GM21786 (cell line): ENCODE measurements at regions not wholly inside any gene's neighbourhood (a gene's known extent, or its start where the extent isn't known, plus 50 kb on each side); places are given as distances from the start of the nearest gene placed in this dataset.

Experiments used
- ATAC-seq: cut with Tn5 transposase; IDR thresholded peaks from one replicate; pipeline ENCODE4 v1.9.1; 2021; ENCODE audit not compliant: unreplicated experiment

GRCh38 chr13:107361666-107362065 lies 793.7 kb upstream of the ARGLU1 start:
- ATAC-seq, result no peak

- ATAC-seq, result no peak
These were observed 792.1 kb upstream of the ARGLU1 start for GRCh38 chr13:107360010-107360409.

GRCh38 chr13:107358866-107359265 lies 790.9 kb upstream of the ARGLU1 start:
- ATAC-seq, result no peak

- ATAC-seq, result no peak
These were observed 783.4 kb upstream of the ARGLU1 start for GRCh38 chr13:107351305-107351704.

- ATAC-seq, result no peak
These were observed 781.0 kb upstream of the ARGLU1 start for GRCh38 chr13:107348925-107349324.

- ATAC-seq, result no peak
These were observed 780.5 kb upstream of the ARGLU1 start for GRCh38 chr13:107348471-107348870.

DNA sequence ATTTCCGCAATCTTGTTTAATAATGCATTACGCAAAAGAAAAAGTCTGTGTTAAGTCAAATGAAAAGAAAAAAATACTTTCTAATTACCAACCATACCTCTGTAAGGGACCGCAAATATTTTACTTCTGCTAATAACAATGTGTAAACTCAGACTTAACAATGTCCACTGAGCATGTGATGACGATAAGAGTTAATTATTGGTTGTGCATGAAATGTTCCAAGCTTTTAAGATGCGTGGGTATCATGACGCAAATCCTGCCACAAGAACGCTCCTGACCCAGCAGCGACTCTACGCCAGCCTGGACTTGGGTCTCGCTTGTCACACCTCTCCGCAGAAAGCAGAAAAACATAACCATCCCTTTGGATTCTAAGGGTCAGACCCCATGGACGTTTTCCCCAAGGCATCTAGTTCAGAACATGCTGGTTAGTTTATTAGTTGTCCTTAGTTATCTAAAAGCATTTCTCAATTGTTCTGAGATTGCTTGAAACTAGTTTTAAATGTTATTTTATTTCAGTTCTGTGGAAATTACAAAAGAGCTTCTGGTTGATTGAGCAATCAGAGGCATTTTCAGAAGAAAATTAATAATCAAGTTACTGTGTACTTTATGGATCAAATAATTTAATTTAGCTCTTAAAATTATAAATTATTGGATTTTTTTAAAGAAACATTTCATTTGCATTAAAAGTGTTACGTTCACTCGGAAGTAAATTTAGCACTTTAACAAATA lies 779.9 kb upstream of the ARGLU1 start:
- ATAC-seq, result no peak

- no peak for ATAC-seq
These were observed 774.8 kb upstream of the ARGLU1 start for GRCh38 chr13:107342747-107343146.

DNA sequence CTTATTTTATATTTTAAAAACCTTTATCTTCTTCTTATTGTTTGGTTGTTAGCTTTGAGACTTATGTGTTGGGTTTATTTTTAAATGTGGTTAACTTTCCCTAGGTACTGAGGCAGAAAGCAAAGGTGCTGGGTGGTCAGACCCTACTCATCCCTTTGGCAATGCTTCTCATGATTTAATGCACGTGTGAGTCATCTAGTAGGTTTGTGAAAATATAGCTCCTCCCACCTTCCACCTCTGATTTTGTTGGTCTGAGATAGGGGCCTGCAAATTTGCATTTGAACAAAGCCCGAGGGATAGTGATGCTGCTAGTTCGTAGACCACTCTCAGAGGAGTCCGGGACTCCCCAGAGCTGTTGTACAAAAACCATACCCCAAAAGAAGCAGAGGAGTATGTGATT lies 771.3 kb upstream of the ARGLU1 start:
- ATAC-seq, result no peak

- no peak for ATAC-seq
These were observed 764.3 kb upstream of the ARGLU1 start for GRCh38 chr13:107332188-107332587.

DNA sequence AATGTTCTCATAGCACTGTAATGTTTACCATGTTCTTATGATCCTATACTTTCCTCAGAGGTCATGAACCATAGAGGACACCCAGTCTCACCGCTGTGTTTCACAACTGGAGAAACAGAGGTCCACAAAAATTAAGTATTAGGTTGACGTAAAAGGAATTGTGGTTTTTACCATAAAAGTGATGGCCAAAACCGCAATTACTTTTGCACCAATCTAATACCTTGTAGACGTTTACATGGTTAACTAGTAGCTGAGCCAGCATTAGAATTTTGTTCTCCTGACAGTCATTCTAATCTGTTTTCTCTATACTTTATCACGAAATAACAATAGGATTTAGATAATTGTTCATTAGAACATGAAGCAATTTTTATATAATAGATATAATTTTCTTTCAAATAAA lies 763.4 kb upstream of the ARGLU1 start:
- ATAC-seq, result no peak

DNA sequence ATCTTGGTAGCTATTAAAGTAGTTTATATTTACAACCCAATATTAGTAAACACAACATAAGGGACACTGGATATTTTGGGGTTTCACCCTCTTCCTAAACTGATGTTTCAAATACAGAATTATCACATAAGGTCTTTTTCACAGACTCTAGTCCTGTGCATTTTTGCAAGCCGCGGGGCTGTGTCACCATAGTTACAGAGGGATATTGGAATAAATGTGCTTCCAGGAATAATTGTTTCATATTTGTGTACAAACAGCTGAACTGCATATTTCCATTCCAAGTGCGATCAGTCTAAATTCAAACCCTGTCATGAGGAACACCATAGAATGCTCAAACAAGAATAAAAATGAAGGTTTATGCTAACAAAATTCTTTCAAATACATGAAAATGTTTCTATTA lies 762.5 kb upstream of the ARGLU1 start:
- no peak for ATAC-seq

DNA sequence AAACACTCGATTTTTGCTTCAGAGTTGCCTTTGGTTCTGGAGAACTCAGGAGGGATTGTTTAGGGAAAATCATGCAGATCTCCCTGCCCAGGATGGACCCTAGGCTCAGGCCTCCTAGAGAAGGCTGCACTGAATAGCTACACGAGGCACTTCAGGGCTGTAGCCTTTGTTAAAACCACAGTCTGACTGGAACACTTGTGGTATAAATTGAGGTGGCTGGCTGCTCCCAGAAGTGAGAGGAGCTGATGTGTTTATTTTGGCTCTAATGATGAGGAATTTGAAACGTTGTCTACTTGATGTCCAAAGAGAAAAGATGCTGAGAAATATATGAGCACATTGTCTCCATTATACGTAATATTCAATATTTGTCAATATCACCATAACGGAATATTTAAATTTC lies 762.1 kb upstream of the ARGLU1 start:
- ATAC-seq, result no peak

GRCh38 chr13:107324416-107325204 lies 756.7 kb upstream of the ARGLU1 start:
- no peak for ATAC-seq

GRCh38 chr13:107322228-107322627 lies 754.3 kb upstream of the ARGLU1 start:
- no peak for ATAC-seq

GRCh38 chr13:107305178-107305577 lies 737.2 kb upstream of the ARGLU1 start:
- no peak for ATAC-seq

- no peak for ATAC-seq
These were observed 733.9 kb upstream of the ARGLU1 start for GRCh38 chr13:107301724-107302374.

GRCh38 chr13:107299717-107300116 lies 731.8 kb upstream of the ARGLU1 start:
- ATAC-seq, result no peak

- no peak for ATAC-seq
These were observed 728.9 kb upstream of the ARGLU1 start for GRCh38 chr13:107296804-107297203.

DNA sequence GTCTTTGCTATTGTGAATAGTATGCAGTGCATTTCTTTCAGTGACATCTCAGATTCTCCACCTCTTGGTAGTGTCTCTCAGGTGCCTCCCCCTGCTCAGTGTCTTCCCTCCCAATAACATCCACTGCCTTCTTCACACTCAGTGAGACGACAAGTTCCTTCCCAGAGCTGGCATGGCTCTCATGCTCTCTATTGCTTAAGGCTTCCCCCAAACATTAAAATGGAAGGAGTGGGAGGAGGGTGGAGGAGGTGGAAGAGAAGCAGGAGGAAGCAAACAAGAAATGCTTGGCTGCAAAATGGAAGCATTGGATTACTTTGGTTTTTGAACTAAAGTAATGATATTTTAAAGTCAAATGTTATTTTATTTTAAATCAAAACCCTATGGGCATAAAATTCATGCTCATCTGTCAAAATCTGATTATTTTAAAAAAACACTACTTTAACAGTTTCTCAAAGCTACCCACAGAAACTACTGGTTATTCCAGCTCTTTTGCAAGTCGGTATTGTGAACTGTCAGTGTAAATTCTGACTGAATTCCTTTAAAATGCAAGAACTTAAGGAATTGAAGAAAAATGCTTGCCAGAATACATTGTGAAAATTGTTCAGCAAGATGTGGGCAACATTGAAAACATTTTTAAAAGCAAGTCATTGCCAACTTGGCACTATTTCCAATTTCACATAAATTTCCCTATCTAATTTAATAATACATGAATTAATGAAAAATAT lies 727.6 kb upstream of the ARGLU1 start:
- no peak for ATAC-seq

GRCh38 chr13:107293924-107294323 lies 726.0 kb upstream of the ARGLU1 start:
- no peak for ATAC-seq
